Skeletal muscle cell (primary cell): ENCODE measurements at regions not wholly inside any gene's neighbourhood (a gene's known extent, or its start where the extent isn't known, plus 50 kb on each side); places are given as distances from the start of the nearest gene placed in this dataset.

Experiments
- DNase-seq: peaks from one replicate; pipeline ENCODE4 v3.0.0-alpha.2; 2010; ENCODE audit warnings: low read depth
- H3K4me3 ChIP-seq: 2 replicates; pipeline ENCODE4 v1.5.1; 2011; ENCODE audit warnings: low read depth, mild to moderate bottlenecking, control low read depth, low read length, moderate library complexity

DNA sequence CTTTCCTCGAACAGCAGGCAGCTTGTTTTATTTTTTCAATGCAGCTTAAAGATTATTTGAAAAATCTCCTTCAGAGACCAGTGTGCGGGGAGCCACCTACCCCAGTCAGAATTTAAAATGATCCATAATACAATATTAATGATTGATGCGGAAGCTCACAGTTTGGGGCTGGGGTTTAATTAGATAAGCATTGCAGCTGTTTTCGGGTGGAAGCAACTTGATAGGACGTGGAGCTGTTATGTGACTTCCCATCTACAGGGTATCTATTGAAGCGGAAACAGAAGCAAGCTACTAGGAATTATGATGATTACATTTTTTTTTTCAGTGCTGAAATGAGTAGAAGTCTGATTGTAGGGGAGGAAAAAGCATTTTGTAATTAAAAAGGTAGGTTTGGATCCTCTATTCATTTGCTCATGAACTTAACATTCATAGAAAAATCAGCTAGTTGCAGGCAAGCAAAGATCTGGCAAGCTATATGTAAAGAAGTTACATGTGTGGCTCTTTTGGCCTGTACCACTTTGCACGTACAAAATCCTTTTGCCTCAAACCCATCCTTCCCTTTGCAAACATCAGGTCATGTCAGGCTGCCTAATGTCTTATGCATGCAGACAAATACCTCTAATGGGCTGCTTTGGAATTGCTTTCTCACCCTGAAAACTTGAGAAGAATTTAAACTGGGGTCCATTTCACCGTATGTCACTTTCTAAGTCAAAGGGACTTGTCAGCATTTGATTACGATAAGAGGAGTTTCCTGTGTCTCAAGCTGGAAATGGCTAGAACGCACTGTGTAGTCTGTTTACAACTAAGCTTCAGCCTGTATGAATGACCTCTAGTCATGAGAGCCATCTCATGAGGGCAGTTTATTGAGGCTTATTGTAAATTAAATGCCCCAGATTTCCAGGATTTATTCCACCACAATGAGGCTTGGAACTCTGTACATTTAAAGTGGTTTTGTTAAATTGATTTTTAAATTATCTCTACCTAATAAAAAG, 267.1 kb upstream of the TMTC4 start:
- H3K4me3 ChIP-seq: no peak overlapping the region
- DNase-seq: no peak

- no peak overlapping the region for H3K4me3 ChIP-seq
- DNase-seq: no peak
Observed at GRCh38 chr13:100940658-100941057, 266.1 kb upstream of the TMTC4 start.

GRCh38 chr13:100933841-100934240, 259.2 kb upstream of the TMTC4 start:
- no peak overlapping the region for H3K4me3 ChIP-seq
- DNase-seq: no peak

- no peak overlapping the region for H3K4me3 ChIP-seq
- DNase-seq: no peak
Observed at GRCh38 chr13:100922599-100922998, 248.0 kb upstream of the TMTC4 start.

GRCh38 chr13:100921139-100921538, 246.5 kb upstream of the TMTC4 start:
- H3K4me3 ChIP-seq: no peak overlapping the region

GRCh38 chr13:100917011-100917410, 242.4 kb upstream of the TMTC4 start:
- no peak for DNase-seq
- no peak overlapping the region for H3K4me3 ChIP-seq

More at GRCh38 chr13:100921139-100921538, 246.5 kb upstream of the TMTC4 start:
- DNase-seq: no peak

- DNase-seq: no peak
- no peak overlapping the region for H3K4me3 ChIP-seq
Observed at GRCh38 chr13:100913143-100913542, 238.5 kb upstream of the TMTC4 start.

GRCh38 chr13:100904293-100904976, 229.8 kb upstream of the TMTC4 start:
- no peak for DNase-seq
- no peak overlapping the region for H3K4me3 ChIP-seq

- H3K4me3 ChIP-seq: no peak overlapping the region
- no peak for DNase-seq
Observed at GRCh38 chr13:100899720-100900316, 225.2 kb upstream of the TMTC4 start.

GRCh38 chr13:100898431-100898830, 223.8 kb upstream of the TMTC4 start:
- H3K4me3 ChIP-seq: no peak overlapping the region
- DNase-seq: no peak

GRCh38 chr13:100895651-100896050, 221.1 kb upstream of the TMTC4 start:
- no peak for DNase-seq
- no peak overlapping the region for H3K4me3 ChIP-seq

- DNase-seq: no peak
- no peak overlapping the region for H3K4me3 ChIP-seq
Observed at GRCh38 chr13:100892981-100893380, 218.4 kb upstream of the TMTC4 start.

GRCh38 chr13:100890645-100891044, 216.1 kb upstream of the TMTC4 start:
- DNase-seq: no peak
- no peak overlapping the region for H3K4me3 ChIP-seq

GRCh38 chr13:100887729-100888151, 213.1 kb upstream of the TMTC4 start:
- DNase-seq: peak; percentile 85
- no peak overlapping the region for H3K4me3 ChIP-seq

DNA sequence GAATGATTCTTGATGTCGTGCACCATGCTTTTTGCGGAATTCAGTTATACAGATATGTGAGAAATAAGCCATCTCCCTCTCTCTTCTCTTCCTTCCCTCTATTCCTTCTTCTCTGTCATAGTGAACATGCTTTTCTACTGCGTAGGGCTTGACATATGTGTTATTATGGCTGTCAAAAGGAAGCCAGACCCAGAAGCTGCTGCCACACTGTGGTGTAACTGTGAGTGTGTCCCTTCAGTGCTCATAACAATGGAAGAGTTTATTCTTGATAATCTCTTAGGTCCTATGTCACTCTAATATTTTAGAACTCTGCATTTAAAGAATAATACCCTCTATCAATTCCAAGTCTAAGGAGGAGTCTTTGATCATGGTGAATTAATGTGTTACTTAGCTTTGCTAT, 208.9 kb upstream of the TMTC4 start:
- H3K4me3 ChIP-seq: no peak overlapping the region
- DNase-seq: no peak

DNA sequence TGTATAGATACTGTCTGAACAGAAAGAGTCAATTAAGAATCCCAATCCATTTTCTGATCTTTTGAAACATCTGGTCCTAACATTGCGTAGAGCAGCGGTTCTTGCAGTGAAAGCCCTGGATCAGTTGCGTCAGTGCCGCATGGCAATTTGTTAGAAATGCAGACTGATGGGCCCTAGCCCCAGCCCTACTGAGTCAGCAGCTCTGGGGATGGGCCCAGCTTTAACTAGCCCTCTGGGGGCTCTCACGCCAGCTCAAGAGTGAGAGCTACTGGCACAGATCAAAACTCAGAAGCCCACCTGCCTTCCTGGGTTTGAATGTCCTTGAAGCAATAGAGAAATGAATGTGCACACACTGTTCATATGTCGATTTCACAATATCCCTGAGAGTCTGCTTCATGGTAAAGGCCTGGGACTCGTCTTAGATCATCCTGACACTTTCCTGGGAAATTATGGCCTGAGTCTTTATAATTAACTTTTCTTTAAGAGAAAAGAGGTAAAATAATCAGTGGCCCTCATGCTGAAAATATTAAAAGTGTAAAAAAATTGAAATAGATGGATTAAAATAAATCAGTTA, 206.8 kb upstream of the TMTC4 start:
- H3K4me3 ChIP-seq: no peak overlapping the region
- peak; percentile 88 for DNase-seq

- no peak for DNase-seq
- no peak overlapping the region for H3K4me3 ChIP-seq
Observed at GRCh38 chr13:100880166-100880565, 205.6 kb upstream of the TMTC4 start.

GRCh38 chr13:100879255-100879654, 204.7 kb upstream of the TMTC4 start:
- DNase-seq: no peak
- H3K4me3 ChIP-seq: no peak overlapping the region

DNA sequence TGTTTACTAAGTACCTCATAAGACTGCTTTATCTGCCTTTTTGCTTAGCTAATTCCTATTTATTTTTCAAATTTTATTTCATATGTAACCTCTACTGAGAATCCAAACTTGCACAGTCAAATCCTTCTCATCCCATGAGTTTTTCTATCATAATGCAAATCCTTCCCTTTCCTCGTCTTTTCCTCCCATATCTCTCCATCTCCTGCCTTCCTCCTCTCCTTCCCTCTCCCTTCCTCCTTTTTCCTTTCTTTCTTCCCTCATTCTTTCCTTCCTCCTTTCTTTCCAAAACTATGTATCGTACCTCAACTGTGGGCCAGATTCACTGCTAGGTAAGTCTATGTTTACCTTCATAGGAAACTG, 201.4 kb upstream of the TMTC4 start:
- no peak overlapping the region for H3K4me3 ChIP-seq
- no peak for DNase-seq
